ENCODE measurements at regions not wholly inside any gene's neighbourhood (a gene's known extent, or its start where the extent isn't known, plus 50 kb on each side); places are given as distances from the start of the nearest gene placed in this dataset.

DNA sequence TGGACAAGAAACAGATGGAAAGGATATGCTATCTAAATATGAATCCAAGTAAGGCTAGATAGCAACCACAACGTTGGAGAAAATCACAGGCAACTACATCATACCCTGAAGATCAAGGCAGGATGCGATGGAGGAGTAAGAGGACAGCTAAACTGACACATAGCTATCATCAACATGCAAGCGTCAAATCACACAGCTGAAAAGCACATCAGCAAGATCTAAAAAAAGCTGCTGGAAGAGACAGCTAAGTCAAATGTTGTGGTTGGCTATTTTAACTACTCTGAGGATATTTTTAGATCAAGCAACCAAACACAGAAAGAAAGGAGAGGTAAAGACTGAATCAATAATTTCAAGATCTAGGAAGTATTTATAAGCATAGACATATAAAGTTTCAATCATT lies 466.9 kb downstream of the BRD1 start:
- H3K36me3 ChIP-seq (ENCODE audit: control insufficient read depth, insufficient read depth, low read length), result no peaks in the 10 kb centered on the region
- H3K27me3 ChIP-seq (replicated peaks; ENCODE audit: control insufficient read depth, insufficient read depth, low read length, poor library complexity, severe bottlenecking), result no peaks in the 10 kb centered on the region
- no peak overlapping the region for H3K27ac ChIP-seq (ENCODE audit: insufficient read depth, low read length, poor library complexity, severe bottlenecking)
- no peak overlapping the region for H3K4me3 ChIP-seq (ENCODE audit: insufficient read depth, low read depth, low read length, poor library complexity, severe bottlenecking)
- H3K9me3 ChIP-seq (ENCODE audit: control insufficient read depth, low read length), result no peaks in the 10 kb centered on the region
- H3K4me1 ChIP-seq (ENCODE audit: control insufficient read depth, insufficient read depth, low read length, poor library complexity, severe bottlenecking), result no peaks in the 10 kb centered on the region
- no peak for DNase-seq

GRCh38 chr22:49359076-49359475 lies 468.6 kb downstream of the BRD1 start:
- Histone ChIP-seq H3K27ac (ENCODE audit: insufficient read depth, low read length, poor library complexity, severe bottlenecking) (no peak overlapping the region), H3K36me3 (ENCODE audit: control insufficient read depth, insufficient read depth, low read length) (no peaks in the 10 kb centered on the region), H3K4me3 (ENCODE audit: insufficient read depth, low read depth, low read length, poor library complexity, severe bottlenecking) (no peak overlapping the region), H3K4me1 (ENCODE audit: control insufficient read depth, insufficient read depth, low read length, poor library complexity, severe bottlenecking) (no peaks in the 10 kb centered on the region), H3K9me3 (ENCODE audit: control insufficient read depth, low read length) (no peaks in the 10 kb centered on the region), H3K27me3 (replicated peaks; ENCODE audit: control insufficient read depth, insufficient read depth, low read length, poor library complexity, severe bottlenecking) (no peaks in the 10 kb centered on the region)
- DNase-seq, result no peak

- Histone ChIP-seq H3K27ac (ENCODE audit: insufficient read depth, low read length, poor library complexity, severe bottlenecking) (no peak overlapping the region), H3K4me3 (ENCODE audit: insufficient read depth, low read depth, low read length, poor library complexity, severe bottlenecking) (no peak overlapping the region), H3K36me3 (ENCODE audit: control insufficient read depth, insufficient read depth, low read length) (no peaks in the 10 kb centered on the region), H3K27me3 (replicated peaks; ENCODE audit: control insufficient read depth, insufficient read depth, low read length, poor library complexity, severe bottlenecking) (no peaks in the 10 kb centered on the region), H3K9me3 (ENCODE audit: control insufficient read depth, low read length) (no peaks in the 10 kb centered on the region), H3K4me1 (ENCODE audit: control insufficient read depth, insufficient read depth, low read length, poor library complexity, severe bottlenecking) (no peaks in the 10 kb centered on the region)
- no peak for DNase-seq
Measured at GRCh38 chr22:49357661-49358440, 469.8 kb downstream of the BRD1 start.

- Histone ChIP-seq H3K27ac (ENCODE audit: insufficient read depth, low read length, poor library complexity, severe bottlenecking) (no peak overlapping the region), H3K4me1 (ENCODE audit: control insufficient read depth, insufficient read depth, low read length, poor library complexity, severe bottlenecking) (no peaks in the 10 kb centered on the region), H3K4me3 (ENCODE audit: insufficient read depth, low read depth, low read length, poor library complexity, severe bottlenecking) (no peak overlapping the region), H3K9me3 (ENCODE audit: control insufficient read depth, low read length) (no peaks in the 10 kb centered on the region), H3K27me3 (replicated peaks; ENCODE audit: control insufficient read depth, insufficient read depth, low read length, poor library complexity, severe bottlenecking) (no peaks in the 10 kb centered on the region), H3K36me3 (ENCODE audit: control insufficient read depth, insufficient read depth, low read length) (no peaks in the 10 kb centered on the region)
- no peak for DNase-seq
Measured at GRCh38 chr22:49356428-49356827, 471.2 kb downstream of the BRD1 start.

DNA sequence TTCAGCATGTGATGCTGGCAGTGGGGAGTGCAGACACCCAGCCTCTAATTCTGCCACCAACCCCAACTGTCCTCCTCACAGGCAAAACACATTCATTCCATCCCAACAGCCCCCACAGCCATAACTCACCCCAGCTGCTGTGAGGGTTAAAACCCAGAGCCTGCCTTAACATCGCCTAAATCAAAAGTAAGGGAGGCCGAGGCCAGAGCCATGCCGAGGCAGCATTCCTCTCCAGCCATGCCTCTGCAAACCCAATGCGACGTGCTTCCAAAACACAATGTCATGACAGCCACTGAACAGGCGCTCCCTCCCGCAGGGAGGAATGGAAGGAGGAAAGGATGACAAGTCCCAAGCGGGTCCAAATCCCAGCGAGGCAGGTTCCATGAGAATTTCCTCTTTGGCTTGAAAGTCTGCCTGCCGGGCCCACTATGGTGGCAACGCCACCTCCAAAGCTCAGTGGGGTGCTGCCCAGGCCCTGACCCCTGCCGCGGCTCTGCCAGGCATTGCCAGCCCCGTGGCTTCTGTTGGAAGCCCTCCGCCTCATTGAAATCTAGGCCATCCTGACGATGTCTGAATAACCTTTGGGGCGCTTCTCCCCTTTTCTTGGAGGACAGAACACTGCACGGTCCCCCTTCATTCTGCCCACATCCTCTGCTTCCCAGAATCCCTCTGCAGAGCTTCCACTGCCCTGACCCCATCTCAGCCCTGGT lies 472.3 kb downstream of the BRD1 start:
- Histone ChIP-seq H3K4me3 (ENCODE audit: insufficient read depth, low read depth, low read length, poor library complexity, severe bottlenecking) (no peak overlapping the region), H3K36me3 (ENCODE audit: control insufficient read depth, insufficient read depth, low read length) (no peaks in the 10 kb centered on the region), H3K27ac (ENCODE audit: insufficient read depth, low read length, poor library complexity, severe bottlenecking) (no peak overlapping the region), H3K4me1 (ENCODE audit: control insufficient read depth, insufficient read depth, low read length, poor library complexity, severe bottlenecking) (no peaks in the 10 kb centered on the region), H3K9me3 (ENCODE audit: control insufficient read depth, low read length) (no peaks in the 10 kb centered on the region), H3K27me3 (replicated peaks; ENCODE audit: control insufficient read depth, insufficient read depth, low read length, poor library complexity, severe bottlenecking) (no peaks in the 10 kb centered on the region)
- DNase-seq, result no peak

GRCh38 chr22:49354516-49355210 lies 473.0 kb downstream of the BRD1 start:
- Histone ChIP-seq H3K4me3 (ENCODE audit: insufficient read depth, low read depth, low read length, poor library complexity, severe bottlenecking) (no peak overlapping the region), H3K27me3 (replicated peaks; ENCODE audit: control insufficient read depth, insufficient read depth, low read length, poor library complexity, severe bottlenecking) (no peaks in the 10 kb centered on the region), H3K9me3 (ENCODE audit: control insufficient read depth, low read length) (no peaks in the 10 kb centered on the region), H3K36me3 (ENCODE audit: control insufficient read depth, insufficient read depth, low read length) (no peaks in the 10 kb centered on the region), H3K27ac (ENCODE audit: insufficient read depth, low read length, poor library complexity, severe bottlenecking) (no peak overlapping the region), H3K4me1 (ENCODE audit: control insufficient read depth, insufficient read depth, low read length, poor library complexity, severe bottlenecking) (no peaks in the 10 kb centered on the region)
- DNase-seq, result no peak

GRCh38 chr22:49353235-49353634 lies 474.4 kb downstream of the BRD1 start:
- H3K4me3 ChIP-seq (ENCODE audit: insufficient read depth, low read depth, low read length, poor library complexity, severe bottlenecking), result no peak overlapping the region
- no peak overlapping the region for H3K27ac ChIP-seq (ENCODE audit: insufficient read depth, low read length, poor library complexity, severe bottlenecking)
- no peaks in the 10 kb centered on the region for H3K4me1 ChIP-seq (ENCODE audit: control insufficient read depth, insufficient read depth, low read length, poor library complexity, severe bottlenecking)
- no peak for DNase-seq
- H3K27me3 ChIP-seq (replicated peaks; ENCODE audit: control insufficient read depth, insufficient read depth, low read length, poor library complexity, severe bottlenecking), result no peaks in the 10 kb centered on the region
- no peaks in the 10 kb centered on the region for H3K36me3 ChIP-seq (ENCODE audit: control insufficient read depth, insufficient read depth, low read length)
- no peaks in the 10 kb centered on the region for H3K9me3 ChIP-seq (ENCODE audit: control insufficient read depth, low read length)

- no peak overlapping the region for H3K4me3 ChIP-seq (ENCODE audit: insufficient read depth, low read depth, low read length, poor library complexity, severe bottlenecking)
- no peak for DNase-seq
- H3K27me3 ChIP-seq (replicated peaks; ENCODE audit: control insufficient read depth, insufficient read depth, low read length, poor library complexity, severe bottlenecking), result no peaks in the 10 kb centered on the region
- no peaks in the 10 kb centered on the region for H3K4me1 ChIP-seq (ENCODE audit: control insufficient read depth, insufficient read depth, low read length, poor library complexity, severe bottlenecking)
- no peaks in the 10 kb centered on the region for H3K36me3 ChIP-seq (ENCODE audit: control insufficient read depth, insufficient read depth, low read length)
- no peaks in the 10 kb centered on the region for H3K9me3 ChIP-seq (ENCODE audit: control insufficient read depth, low read length)
- H3K27ac ChIP-seq (ENCODE audit: insufficient read depth, low read length, poor library complexity, severe bottlenecking), result no peak overlapping the region
Measured at GRCh38 chr22:49352361-49353169, 475.1 kb downstream of the BRD1 start.

DNA sequence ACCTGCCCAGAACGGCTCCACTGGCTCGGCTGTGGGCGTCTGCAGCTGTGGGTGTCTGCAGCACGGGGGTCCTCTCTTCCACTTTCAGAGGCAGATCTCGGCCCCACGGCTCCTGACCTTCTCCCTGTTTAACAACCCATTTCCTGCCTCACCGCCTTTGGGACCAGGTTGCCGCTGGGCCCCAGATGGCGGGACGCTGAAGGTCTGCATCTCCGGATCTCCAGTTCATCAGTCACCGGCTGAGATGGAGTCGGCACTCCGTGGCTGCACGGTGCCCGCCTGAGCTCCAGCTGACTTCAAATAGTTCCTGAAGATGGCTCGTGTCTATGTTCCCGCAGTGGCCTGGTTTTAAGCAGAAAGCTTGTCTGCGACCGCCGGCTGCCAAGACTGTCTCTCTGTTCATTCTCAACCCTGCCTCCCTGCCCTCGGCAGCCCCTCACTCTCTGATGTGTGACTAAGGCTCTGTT lies 475.9 kb downstream of the BRD1 start:
- DNase-seq, result no peak
- H3K27ac ChIP-seq (ENCODE audit: insufficient read depth, low read length, poor library complexity, severe bottlenecking), result no peak overlapping the region
- no peaks in the 10 kb centered on the region for H3K9me3 ChIP-seq (ENCODE audit: control insufficient read depth, low read length)
- H3K36me3 ChIP-seq (ENCODE audit: control insufficient read depth, insufficient read depth, low read length), result no peaks in the 10 kb centered on the region
- no peak overlapping the region for H3K4me3 ChIP-seq (ENCODE audit: insufficient read depth, low read depth, low read length, poor library complexity, severe bottlenecking)
- H3K4me1 ChIP-seq (ENCODE audit: control insufficient read depth, insufficient read depth, low read length, poor library complexity, severe bottlenecking), result no peaks in the 10 kb centered on the region
- no peaks in the 10 kb centered on the region for H3K27me3 ChIP-seq (replicated peaks; ENCODE audit: control insufficient read depth, insufficient read depth, low read length, poor library complexity, severe bottlenecking)
